ENCODE measurements at regions not wholly inside any gene's neighbourhood (a gene's known extent, or its start where the extent isn't known, plus 50 kb on each side); places are given as distances from the start of the nearest gene placed in this dataset.

GRCh38 chr7:136513744-136514143 lies 354.7 kb upstream of the CHRM2 start:
- TF ChIP-seq, protein P1, sequence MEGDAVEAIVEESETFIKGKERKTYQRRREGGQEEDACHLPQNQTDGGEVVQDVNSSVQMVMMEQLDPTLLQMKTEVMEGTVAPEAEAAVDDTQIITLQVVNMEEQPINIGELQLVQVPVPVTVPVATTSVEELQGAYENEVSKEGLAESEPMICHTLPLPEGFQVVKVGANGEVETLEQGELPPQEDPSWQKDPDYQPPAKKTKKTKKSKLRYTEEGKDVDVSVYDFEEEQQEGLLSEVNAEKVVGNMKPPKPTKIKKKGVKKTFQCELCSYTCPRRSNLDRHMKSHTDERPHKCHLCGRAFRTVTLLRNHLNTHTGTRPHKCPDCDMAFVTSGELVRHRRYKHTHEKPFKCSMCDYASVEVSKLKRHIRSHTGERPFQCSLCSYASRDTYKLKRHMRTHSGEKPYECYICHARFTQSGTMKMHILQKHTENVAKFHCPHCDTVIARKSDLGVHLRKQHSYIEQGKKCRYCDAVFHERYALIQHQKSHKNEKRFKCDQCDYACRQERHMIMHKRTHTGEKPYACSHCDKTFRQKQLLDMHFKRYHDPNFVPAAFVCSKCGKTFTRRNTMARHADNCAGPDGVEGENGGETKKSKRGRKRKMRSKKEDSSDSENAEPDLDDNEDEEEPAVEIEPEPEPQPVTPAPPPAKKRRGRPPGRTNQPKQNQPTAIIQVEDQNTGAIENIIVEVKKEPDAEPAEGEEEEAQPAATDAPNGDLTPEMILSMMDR (conservative IDR thresholded peaks at IDR 0.05): no peak
- TF ChIP-seq ZFX (IDR thresholded peaks at IDR 0.05): no peak

All from C4-2B (cell line).